ENCODE measurements at regions not wholly inside any gene's neighbourhood (a gene's known extent, or its start where the extent isn't known, plus 50 kb on each side); places are given as distances from the start of the nearest gene placed in this dataset.

- Mint-ChIP-seq H3K36me3 (no peaks in the 10 kb centered on the region), H3K27ac (no peak overlapping the region), H3K4me3 (no peak overlapping the region), H3K4me1 (peaks cover 4% of the 10 kb centered on the region), H3K27me3 (ENCODE audit: low read depth in 3 of 3) (peaks cover 1 to 13% (median 5%) of the 10 kb centered on the region in 3 donors), H3K9me3 (peaks cover 0 to 3% (median 0%) of the 10 kb centered on the region in 7 donors)
- Histone ChIP-seq H3K36me3 (replicated peaks in 1 of 2; ENCODE audit: control insufficient read depth in 1 of 2, insufficient read depth in 2 of 2, low read length in 2 of 2) (no peaks in the 10 kb centered on the region), H2AFZ (ENCODE audit: insufficient read depth, low read depth, low read length, poor library complexity, severe bottlenecking) (no peak overlapping the region), H3K9me3 (replicated peaks in 1 of 2; ENCODE audit: control insufficient read depth in 1 of 2, insufficient read depth in 1 of 2, low read length in 2 of 2) (no peaks in the 10 kb centered on the region), H3K4me3 (replicated peaks in 1 of 3; ENCODE audit: low read depth in 2 of 3, low read length in 3 of 3) (no peak overlapping the region), H4K20me1 (ENCODE audit: insufficient read depth, low read length) (no peaks in the 10 kb centered on the region), H3K27me3 (ENCODE audit: control insufficient read depth in 2 of 2, insufficient read depth in 2 of 2, low read length in 2 of 2) (peaks cover 0 to 4% of the 10 kb centered on the region in 2 donors), H3K79me2 (ENCODE audit: insufficient read depth, low read length) (no peaks in the 10 kb centered on the region), H3K4me2 (replicated peaks; ENCODE audit: extremely low read depth, low read length, poor library complexity, severe bottlenecking) (no peak overlapping the region), H3K4me1 (ENCODE audit: control insufficient read depth in 1 of 2, insufficient read depth in 2 of 2, low read length in 2 of 2) (no peaks in the 10 kb centered on the region), H3K9ac (ENCODE audit: insufficient read depth, low read length, poor library complexity, severe bottlenecking) (no peak overlapping the region), H3K27ac (ENCODE audit: low read depth in 1 of 2, low read length in 2 of 2) (no peak overlapping the region)
- no peak for TF ChIP-seq CTCF (IDR thresholded peaks at IDR 0.05)
- WGBS (ENCODE audit: insufficient coverage) = no CpG with 5 or more reads among the region's 3 CpGs
- intact Hi-C loops (cut with micrococcal nuclease) = no loop called here
- no peak for DNase-seq
Measured at GRCh38 chr2:217705461-217705860, 297.3 kb downstream of the TNS1 start.

DNA sequence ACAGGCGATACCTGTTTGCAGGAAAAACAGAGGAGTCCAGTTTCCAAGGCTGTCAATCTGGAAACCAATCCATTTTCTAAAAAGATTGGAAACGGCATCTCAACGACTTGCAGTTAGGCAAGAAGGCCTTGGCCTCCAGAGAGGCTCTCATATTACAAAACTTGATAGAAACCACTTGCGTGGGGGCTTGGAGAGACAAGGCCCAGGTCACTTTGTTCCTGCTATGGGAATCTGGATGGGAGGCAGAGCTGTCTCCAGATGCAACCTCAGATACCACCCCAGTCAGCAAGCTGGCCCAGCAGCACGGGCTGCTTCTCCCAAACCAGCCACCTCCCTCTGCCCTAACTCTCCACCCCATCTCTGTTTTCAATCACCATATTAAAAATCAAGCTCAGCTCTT lies 298.8 kb downstream of the TNS1 start:
- peaks cover 1 to 21% (median 5%) of the 10 kb centered on the region in 3 donors for H3K27me3 Mint-ChIP-seq (ENCODE audit: low read depth in 3 of 3)
- Histone ChIP-seq H3K4me1 (ENCODE audit: control insufficient read depth in 1 of 2, insufficient read depth in 2 of 2, low read length in 2 of 2) (no peaks in the 10 kb centered on the region), H4K20me1 (ENCODE audit: insufficient read depth, low read length) (no peaks in the 10 kb centered on the region), H3K27ac (ENCODE audit: low read depth in 1 of 2, low read length in 2 of 2) (no peak overlapping the region), H3K36me3 (replicated peaks in 1 of 2; ENCODE audit: control insufficient read depth in 1 of 2, insufficient read depth in 2 of 2, low read length in 2 of 2) (no peaks in the 10 kb centered on the region), H3K4me3 (replicated peaks in 1 of 3; ENCODE audit: low read depth in 2 of 3, low read length in 3 of 3) (no peak overlapping the region), H3K4me2 (replicated peaks; ENCODE audit: extremely low read depth, low read length, poor library complexity, severe bottlenecking) (no peak overlapping the region), H3K9me3 (replicated peaks in 1 of 2; ENCODE audit: control insufficient read depth in 1 of 2, insufficient read depth in 1 of 2, low read length in 2 of 2) (no peaks in the 10 kb centered on the region), H3K79me2 (ENCODE audit: insufficient read depth, low read length) (no peaks in the 10 kb centered on the region), H3K27me3 (ENCODE audit: control insufficient read depth in 2 of 2, insufficient read depth in 2 of 2, low read length in 2 of 2) (peaks cover 0 to 4% of the 10 kb centered on the region in 2 donors), H3K9ac (ENCODE audit: insufficient read depth, low read length, poor library complexity, severe bottlenecking) (no peak overlapping the region), H2AFZ (ENCODE audit: insufficient read depth, low read depth, low read length, poor library complexity, severe bottlenecking) (no peak overlapping the region)
- no peak overlapping the region for H3K27ac Mint-ChIP-seq
- 86% methylated on average over 2 of the region's 5 CpGs for WGBS (ENCODE audit: insufficient coverage)
- DNase-seq = no peak
- H3K4me3 Mint-ChIP-seq = no peak overlapping the region
- H3K36me3 Mint-ChIP-seq = no peaks in the 10 kb centered on the region
- H3K9me3 Mint-ChIP-seq = peaks cover 0 to 3% (median 0%) of the 10 kb centered on the region in 7 donors
- H3K4me1 Mint-ChIP-seq = no peaks in the 10 kb centered on the region
- intact Hi-C loops (cut with micrococcal nuclease) = no loop called here
- TF ChIP-seq CTCF (IDR thresholded peaks at IDR 0.05) = no peak

All from CD14-positive monocyte (primary cell).